Right lobe of liver (tissue), 6 donors: ENCODE measurements at regions not wholly inside any gene's neighbourhood (a gene's known extent, or its start where the extent isn't known, plus 50 kb on each side); places are given as distances from the start of the nearest gene placed in this dataset.

Experiments
- ATAC-seq, 4 donors: fragments of 200-7000 bp; cut with Tn5 transposase; one replicate each; pipeline ENCODE4 v1.9.1; 2020; ENCODE audit warnings: mild to moderate bottlenecking in 4 of 4, moderate library complexity in 4 of 4
- DNase-seq, 3 donors: peaks; one replicate each; pipeline ENCODE4 v3.0.0-alpha.2; 2020
- H3K27ac ChIP-seq, 3 donors: fragments of 200-600 bp; one replicate each; pipeline ENCODE4 v1.8.0; 2022
- H3K27me3 ChIP-seq, 2 donors: fragments of 200-600 bp; one replicate each; pipeline ENCODE4 v1.8.0; 2022
- H3K36me3 ChIP-seq, 4 donors: fragments of 200-600 bp; sonication (generic) in 1 of 4; one replicate each; pipeline versions ENCODE4 v1.5.1 to v1.8.0; 2017 to 2022; ENCODE audit warnings: control low read depth in 1 of 4
- H3K4me1 ChIP-seq, 4 donors: fragments of 200-600 bp; sonication (generic) in 1 of 4; one replicate each; pipeline versions ENCODE4 v1.5.1 to v1.8.0; 2017 to 2022; ENCODE audit warnings: control low read depth in 1 of 4
- H3K4me3 ChIP-seq, 3 donors: fragments of 200-600 bp; one replicate each; pipeline ENCODE4 v1.8.0; 2022
- H3K9me3 ChIP-seq, 4 donors: fragments of 200-600 bp; sonication (generic) in 1 of 4; one replicate each; pipeline versions ENCODE4 v1.5.1 to v1.8.0; 2017 to 2022; ENCODE audit warnings: control low read depth in 1 of 4
- POLR2A ChIP-seq: fragments of 450-650 bp; IDR thresholded peaks from one replicate; pipeline ENCODE4 v1.6.1; 2017; ENCODE audit warnings: antibody characterized with exemption, mild to moderate bottlenecking
- WGBS: methylation state at CpG from one replicate; pipeline ENCODE4 v1.1.6; 2018; ENCODE audit warnings: low coverage, low lambda C conversion rate; ENCODE audit not compliant: insufficient coverage; ENCODE audit errors: missing lambda C conversion rate; 5-methylcytosine and 5-hydroxymethylcytosine counted together
- intact Hi-C, 2 donors: fragments of 100-400 bp; cut with DNase I; formaldehyde crosslinking; loops; one replicate each; pipeline versions ENCODE4 v1.11.2 to v1.14.1; 2022
- TF ChIP-seq, protein P1 (sequence below), 4 donors: fragments of 200-600 bp in 3 of 4; fragments of 450-650 bp in 1 of 4; IDR thresholded peaks; one replicate each; pipeline versions ENCODE4 v1.5.1 to v1.8.0; 2016 to 2022; ENCODE audit warnings: antibody characterized with exemption in 4 of 4, mild to moderate bottlenecking in 2 of 4
- donor health status: DM: no; HTN: yes; CAD: no.
- donor health status: DM: no; HTN: no; CAD: no.
- donor health status: DM: no; HTN: no; CAD: no.
- donor health status: DM: no; HTN: yes; CAD: no.
- donor health status: DM: no; HTN: yes; CAD: no.

- no peaks in the 10 kb centered on the region for H3K36me3 ChIP-seq
- no peaks in the 10 kb centered on the region for H3K27me3 ChIP-seq
- intact Hi-C loops = no loop called here
- no peak overlapping the region for H3K4me3 ChIP-seq
- ATAC-seq (no peak), DNase-seq (no peak)
- no peak for TF ChIP-seq POLR2A
- TF ChIP-seq, protein P1, sequence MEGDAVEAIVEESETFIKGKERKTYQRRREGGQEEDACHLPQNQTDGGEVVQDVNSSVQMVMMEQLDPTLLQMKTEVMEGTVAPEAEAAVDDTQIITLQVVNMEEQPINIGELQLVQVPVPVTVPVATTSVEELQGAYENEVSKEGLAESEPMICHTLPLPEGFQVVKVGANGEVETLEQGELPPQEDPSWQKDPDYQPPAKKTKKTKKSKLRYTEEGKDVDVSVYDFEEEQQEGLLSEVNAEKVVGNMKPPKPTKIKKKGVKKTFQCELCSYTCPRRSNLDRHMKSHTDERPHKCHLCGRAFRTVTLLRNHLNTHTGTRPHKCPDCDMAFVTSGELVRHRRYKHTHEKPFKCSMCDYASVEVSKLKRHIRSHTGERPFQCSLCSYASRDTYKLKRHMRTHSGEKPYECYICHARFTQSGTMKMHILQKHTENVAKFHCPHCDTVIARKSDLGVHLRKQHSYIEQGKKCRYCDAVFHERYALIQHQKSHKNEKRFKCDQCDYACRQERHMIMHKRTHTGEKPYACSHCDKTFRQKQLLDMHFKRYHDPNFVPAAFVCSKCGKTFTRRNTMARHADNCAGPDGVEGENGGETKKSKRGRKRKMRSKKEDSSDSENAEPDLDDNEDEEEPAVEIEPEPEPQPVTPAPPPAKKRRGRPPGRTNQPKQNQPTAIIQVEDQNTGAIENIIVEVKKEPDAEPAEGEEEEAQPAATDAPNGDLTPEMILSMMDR (IDR thresholded peaks at IDR 0.05) = no peak
- WGBS = 72% methylated on average over 5 of the region's 5 CpGs
- no peaks in the 10 kb centered on the region for H3K9me3 ChIP-seq
- H3K27ac ChIP-seq = no peak overlapping the region
- no peaks in the 10 kb centered on the region for H3K4me1 ChIP-seq
Measured at GRCh38 chr15:69954666-69955065, 143.1 kb downstream of the TLE3 start.

DNA sequence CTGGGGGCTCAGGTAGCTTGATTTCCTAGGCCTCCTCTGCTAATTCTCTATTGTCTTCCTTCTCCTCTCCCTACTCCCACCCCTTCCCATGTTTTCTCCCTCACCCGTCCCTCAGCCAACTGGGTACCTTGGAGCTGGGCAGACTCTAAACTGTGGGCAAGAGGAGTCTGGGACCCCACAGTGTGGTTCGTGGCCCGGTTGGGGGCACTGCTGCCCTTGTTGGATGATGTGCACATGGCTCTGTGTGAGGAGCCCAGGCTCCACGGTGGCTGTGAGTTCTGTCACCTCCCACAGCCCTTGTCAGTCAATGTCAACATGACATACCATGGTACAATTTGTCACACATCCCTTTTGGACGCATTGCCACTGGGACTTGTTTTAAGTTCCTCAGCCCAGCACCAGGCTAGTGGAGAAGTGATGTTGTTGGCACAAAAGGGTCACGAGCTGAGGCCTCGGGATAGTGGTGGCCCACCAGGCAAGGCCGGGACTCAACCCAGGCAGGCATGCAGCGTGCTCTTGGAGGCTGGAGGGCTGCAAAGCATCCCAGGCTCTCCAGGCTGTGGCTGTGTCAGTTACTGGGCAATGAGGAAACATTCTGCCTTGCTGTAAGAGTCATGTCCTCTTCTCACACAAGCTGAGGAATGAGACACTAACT lies 142.3 kb downstream of the TLE3 start:
- Histone ChIP-seq H3K36me3 (no peaks in the 10 kb centered on the region), H3K4me1 (no peaks in the 10 kb centered on the region), H3K27me3 (no peaks in the 10 kb centered on the region), H3K9me3 (no peaks in the 10 kb centered on the region), H3K4me3 (no peak overlapping the region), H3K27ac (no peak overlapping the region)
- TF ChIP-seq, protein P1 (IDR thresholded peaks at IDR 0.05) = no peak
- TF ChIP-seq POLR2A = no peak
- DNase-seq (no peak), ATAC-seq (peak in 1 of 4 donors; percentile 11)
- intact Hi-C loops = no loop called here
- WGBS = 74% methylated on average over 4 of the region's 9 CpGs

DNA sequence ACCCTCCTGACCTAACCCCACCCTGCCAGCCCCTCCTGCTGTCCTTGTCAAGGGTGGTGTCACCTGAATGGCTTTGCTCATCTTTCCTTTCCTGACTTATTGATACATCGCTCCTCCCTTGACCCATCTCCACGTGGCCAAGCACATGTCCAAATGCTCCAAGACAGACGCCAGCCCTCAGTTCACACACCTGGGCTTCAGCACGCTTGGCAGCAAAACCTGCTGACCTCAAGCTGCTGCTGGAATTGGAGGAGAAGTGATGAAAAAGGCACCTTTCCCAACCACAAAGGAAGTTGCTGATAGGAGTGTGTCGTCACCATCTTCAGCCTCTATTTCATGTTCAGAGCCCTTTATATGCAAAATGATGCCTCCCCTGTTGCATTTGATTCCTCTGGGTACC lies 141.3 kb downstream of the TLE3 start:
- Histone ChIP-seq H3K4me3 (no peak overlapping the region), H3K9me3 (no peaks in the 10 kb centered on the region), H3K36me3 (no peaks in the 10 kb centered on the region), H3K27me3 (no peaks in the 10 kb centered on the region), H3K4me1 (no peaks in the 10 kb centered on the region), H3K27ac (no peak overlapping the region)
- DNase-seq (no peak), ATAC-seq (no peak)
- WGBS = 48% methylated on average over 5 of the region's 5 CpGs
- TF ChIP-seq POLR2A = no peak
- TF ChIP-seq, protein P1 (IDR thresholded peaks at IDR 0.05) = no peak
- intact Hi-C loops = no loop called here

DNA sequence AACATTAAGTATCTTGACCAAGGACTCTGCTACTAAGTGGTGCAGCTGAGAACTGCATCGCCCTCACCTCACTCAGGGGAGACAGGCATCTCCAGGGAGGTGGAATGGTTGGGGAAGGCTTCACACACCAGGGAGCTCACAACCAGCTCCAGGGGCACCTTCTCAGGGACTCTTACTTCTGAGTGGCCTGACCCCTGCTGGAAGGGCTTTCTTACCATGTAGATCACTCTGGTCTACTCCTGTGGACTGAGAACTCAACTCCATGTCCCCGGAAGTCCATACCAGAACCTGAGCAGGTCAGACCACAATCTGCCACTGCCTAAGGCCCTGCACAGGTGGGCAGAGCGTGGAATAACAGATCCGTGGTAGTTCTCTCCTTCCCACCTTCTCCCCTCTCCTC lies 140.5 kb downstream of the TLE3 start:
- Histone ChIP-seq H3K27ac (no peak overlapping the region), H3K4me3 (no peak overlapping the region), H3K9me3 (no peaks in the 10 kb centered on the region), H3K4me1 (no peaks in the 10 kb centered on the region), H3K36me3 (no peaks in the 10 kb centered on the region), H3K27me3 (no peaks in the 10 kb centered on the region)
- TF ChIP-seq POLR2A = no peak
- TF ChIP-seq, protein P1 (IDR thresholded peaks at IDR 0.05) = no peak
- 43% methylated on average over 1 of the region's 4 CpGs for WGBS
- ATAC-seq = no peak
- no peak for DNase-seq
- intact Hi-C loops = no loop called here
